Gastrocnemius medialis (tissue), 4 donors: ENCODE measurements at regions not wholly inside any gene's neighbourhood (a gene's known extent, or its start where the extent isn't known, plus 50 kb on each side); places are given as distances from the start of the nearest gene placed in this dataset.

Experiments used
- CTCF ChIP-seq, 5 experiments: fragments of 450-650 bp in 3 of 5; fragments of 200-600 bp in 2 of 5; sonication (generic) in 2 of 5; IDR thresholded peaks in 4 of 5; conservative IDR thresholded peaks in 1 of 5; 1 replicate in 4 of 5; 2 replicates in 1 of 5; pipeline ENCODE4 v1.5.1; 2016 to 2019; ENCODE audit warnings: antibody characterized with exemption in 5 of 5, mild to moderate bottlenecking in 3 of 5, moderate library complexity in 3 of 5
- POLR2A ChIP-seq, 2 donors: fragments of 450-650 bp; IDR thresholded peaks; one replicate each; pipeline ENCODE4 v1.6.1; 2017; ENCODE audit warnings: antibody characterized with exemption in 2 of 2, mild to moderate bottlenecking in 2 of 2, moderate library complexity in 2 of 2

- TF ChIP-seq CTCF (IDR thresholded peaks at IDR 0.05 in 4 of 5, conservative IDR thresholded peaks at IDR 0.05 in 1 of 5) (no peak), POLR2A (IDR thresholded peaks at IDR 0.05) (no peak)
Measured at GRCh38 chr1:188891958-188892357, 1585.7 kb downstream of the BRINP3 start.
